Glutamatergic neuron (in vitro differentiated cells): ENCODE measurements at regions not wholly inside any gene's neighbourhood (a gene's known extent, or its start where the extent isn't known, plus 50 kb on each side); places are given as distances from the start of the nearest gene placed in this dataset.

Experiments
- DNase-seq: peaks from one replicate; pipeline ENCODE4 v3.0.0; 2022
- H3K27ac Mint-ChIP-seq: one replicate; pipeline ENCODE4 v1.8.0; 2020; ENCODE audit warnings: mild to moderate bottlenecking, mixed read lengths, inconsistent platforms; ENCODE audit not compliant: unreplicated experiment
- H3K27me3 Mint-ChIP-seq: one replicate; pipeline ENCODE4 v1.8.0; 2020; ENCODE audit warnings: mild to moderate bottlenecking, moderate library complexity, mixed read lengths, inconsistent platforms; ENCODE audit not compliant: unreplicated experiment
- H3K36me3 Mint-ChIP-seq: one replicate; pipeline ENCODE4 v1.8.0; 2020; ENCODE audit warnings: mild to moderate bottlenecking, mixed read lengths, inconsistent platforms; ENCODE audit not compliant: unreplicated experiment
- H3K4me1 Mint-ChIP-seq: one replicate; pipeline ENCODE4 v1.8.0; 2020; ENCODE audit warnings: mild to moderate bottlenecking, low read depth, mixed read lengths, inconsistent platforms; ENCODE audit not compliant: unreplicated experiment
- H3K4me3 Mint-ChIP-seq: one replicate; pipeline ENCODE4 v1.8.0; 2020; ENCODE audit warnings: mild to moderate bottlenecking, mixed read lengths, inconsistent platforms; ENCODE audit not compliant: unreplicated experiment
- H3K9me3 Mint-ChIP-seq: one replicate; pipeline ENCODE4 v1.8.0; 2020; ENCODE audit warnings: mild to moderate bottlenecking, moderate library complexity, mixed read lengths, inconsistent platforms; ENCODE audit not compliant: unreplicated experiment
- TF ChIP-seq, protein P1 (sequence below): fragments of 200-600 bp; sonication (generic); IDR thresholded peaks from one replicate; pipeline ENCODE4 v1.5.0; 2021; ENCODE audit not compliant: partially characterized antibody, unreplicated experiment

DNA sequence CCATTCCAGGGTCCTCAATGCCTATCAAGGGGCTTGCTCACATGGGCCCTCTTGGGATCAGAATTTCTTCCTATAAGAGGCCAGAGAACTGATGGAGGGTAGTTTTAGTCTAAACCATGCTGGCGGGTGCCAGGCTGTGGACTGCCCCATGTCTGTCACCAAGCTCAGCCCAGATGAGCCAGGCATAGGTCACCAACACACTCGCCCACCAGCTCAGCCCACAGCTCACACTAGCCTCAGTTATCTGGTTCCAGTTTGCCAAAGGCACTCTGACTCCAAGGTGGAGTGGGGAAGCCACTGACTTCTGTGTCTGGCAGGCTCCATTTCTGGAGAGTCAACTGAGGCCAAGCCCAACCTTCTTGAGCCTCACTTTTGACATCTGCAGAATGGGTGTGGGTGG lies 50.7 kb upstream of the INSYN1 start:
- Mint-ChIP-seq H3K27ac (no peak overlapping the region), H3K4me3 (no peak overlapping the region), H3K36me3 (peaks cover 6% of the 10 kb centered on the region), H3K4me1 (peaks cover 6% of the 10 kb centered on the region), H3K9me3 (peaks cover 11% of the 10 kb centered on the region), H3K27me3 (peaks cover 5% of the 10 kb centered on the region)
- TF ChIP-seq, protein P1, sequence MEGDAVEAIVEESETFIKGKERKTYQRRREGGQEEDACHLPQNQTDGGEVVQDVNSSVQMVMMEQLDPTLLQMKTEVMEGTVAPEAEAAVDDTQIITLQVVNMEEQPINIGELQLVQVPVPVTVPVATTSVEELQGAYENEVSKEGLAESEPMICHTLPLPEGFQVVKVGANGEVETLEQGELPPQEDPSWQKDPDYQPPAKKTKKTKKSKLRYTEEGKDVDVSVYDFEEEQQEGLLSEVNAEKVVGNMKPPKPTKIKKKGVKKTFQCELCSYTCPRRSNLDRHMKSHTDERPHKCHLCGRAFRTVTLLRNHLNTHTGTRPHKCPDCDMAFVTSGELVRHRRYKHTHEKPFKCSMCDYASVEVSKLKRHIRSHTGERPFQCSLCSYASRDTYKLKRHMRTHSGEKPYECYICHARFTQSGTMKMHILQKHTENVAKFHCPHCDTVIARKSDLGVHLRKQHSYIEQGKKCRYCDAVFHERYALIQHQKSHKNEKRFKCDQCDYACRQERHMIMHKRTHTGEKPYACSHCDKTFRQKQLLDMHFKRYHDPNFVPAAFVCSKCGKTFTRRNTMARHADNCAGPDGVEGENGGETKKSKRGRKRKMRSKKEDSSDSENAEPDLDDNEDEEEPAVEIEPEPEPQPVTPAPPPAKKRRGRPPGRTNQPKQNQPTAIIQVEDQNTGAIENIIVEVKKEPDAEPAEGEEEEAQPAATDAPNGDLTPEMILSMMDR: no peak
- DNase-seq: no peak

DNA sequence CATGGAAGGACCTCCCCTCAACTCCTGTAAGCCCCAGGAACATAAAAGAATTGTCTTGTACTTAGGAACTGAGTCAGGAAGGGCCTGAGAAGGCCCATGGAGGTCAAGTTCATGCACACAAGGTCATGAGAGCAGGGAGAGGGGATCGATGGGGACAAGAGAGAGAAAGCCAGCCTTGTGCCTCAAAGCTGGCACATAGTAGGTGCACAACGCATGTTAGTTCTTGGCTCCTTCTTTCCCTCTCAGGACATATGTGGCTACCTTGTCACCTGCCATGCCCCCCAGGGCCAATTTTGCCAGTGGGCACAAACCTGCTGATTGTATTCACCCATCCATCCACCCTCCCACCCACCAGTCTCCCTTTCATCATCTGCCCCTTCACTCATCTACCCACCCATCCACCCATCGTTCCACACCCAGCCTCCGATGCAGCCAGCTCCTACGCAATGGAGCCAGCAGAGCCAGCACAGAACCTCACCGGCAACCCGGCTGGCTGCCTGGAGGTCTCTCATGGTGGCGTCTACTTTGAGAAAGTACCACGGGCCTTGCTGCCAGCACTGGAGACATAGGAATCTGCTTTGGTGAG lies 52.4 kb upstream of the INSYN1 start:
- TF ChIP-seq, protein P1: no peak
- H3K36me3 Mint-ChIP-seq: peaks cover 1% of the 10 kb centered on the region
- no peak for DNase-seq
- peaks cover 2% of the 10 kb centered on the region for H3K4me1 Mint-ChIP-seq
- H3K9me3 Mint-ChIP-seq: peaks cover 8% of the 10 kb centered on the region
- H3K27me3 Mint-ChIP-seq: peaks cover 10% of the 10 kb centered on the region
- no peak overlapping the region for H3K27ac Mint-ChIP-seq
- H3K4me3 Mint-ChIP-seq: no peak overlapping the region

DNA sequence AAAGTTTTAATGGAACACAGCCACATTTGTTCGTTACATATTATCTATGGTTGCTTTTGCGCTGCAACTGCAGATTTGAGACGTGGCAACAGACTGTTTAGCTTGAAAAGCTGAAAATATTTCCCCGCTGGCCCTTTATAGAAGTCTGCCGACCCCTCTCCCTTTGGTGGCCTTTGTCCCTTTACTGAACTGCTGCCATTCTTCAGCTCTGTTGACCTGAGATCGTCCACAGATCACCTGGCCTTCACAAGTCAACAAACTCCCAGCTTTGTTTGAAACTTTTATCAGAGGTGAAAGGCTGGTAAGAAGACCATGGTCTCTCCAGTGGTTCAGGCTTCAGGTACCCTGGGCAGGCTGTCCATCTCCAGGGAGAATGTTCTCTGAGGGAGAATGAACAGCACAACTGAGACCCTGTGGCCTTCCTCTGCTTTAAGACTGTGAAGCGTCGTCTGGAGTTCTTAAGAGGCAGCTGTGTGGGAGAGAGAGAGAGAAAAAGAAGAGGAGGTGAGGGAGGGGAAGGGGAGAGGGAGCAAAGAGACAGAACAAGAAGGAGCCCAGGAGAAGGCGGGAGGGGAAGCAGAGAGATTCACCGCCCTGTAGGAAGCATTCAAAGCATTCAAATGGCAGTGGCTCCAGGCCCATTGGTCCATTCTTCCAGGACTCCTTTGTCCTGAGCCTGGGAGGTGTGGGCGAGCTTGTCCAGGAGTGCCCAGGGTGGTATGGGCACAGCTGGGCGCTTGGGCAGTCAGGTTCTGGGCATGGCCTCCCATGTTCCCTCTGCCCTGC lies 53.7 kb upstream of the INSYN1 start:
- TF ChIP-seq, protein P1: no peak
- Mint-ChIP-seq H3K9me3 (peaks cover 7% of the 10 kb centered on the region), H3K27ac (no peak overlapping the region), H3K4me3 (no peak overlapping the region), H3K27me3 (peaks cover 9% of the 10 kb centered on the region), H3K4me1 (peaks cover 2% of the 10 kb centered on the region), H3K36me3 (no peaks in the 10 kb centered on the region)
- DNase-seq: no peak

GRCh38 chr15:73807865-73808264 lies 54.7 kb upstream of the INSYN1 start:
- DNase-seq: no peak
- peaks cover 12% of the 10 kb centered on the region for H3K27me3 Mint-ChIP-seq
- H3K4me3 Mint-ChIP-seq: no peak overlapping the region
- TF ChIP-seq, protein P1: no peak
- H3K27ac Mint-ChIP-seq: no peak overlapping the region
- H3K36me3 Mint-ChIP-seq: no peaks in the 10 kb centered on the region
- peaks cover 2% of the 10 kb centered on the region for H3K4me1 Mint-ChIP-seq
- H3K9me3 Mint-ChIP-seq: peaks cover 9% of the 10 kb centered on the region
